Heart right ventricle (tissue), 16 donors: ENCODE measurements at regions not wholly inside any gene's neighbourhood (a gene's known extent, or its start where the extent isn't known, plus 50 kb on each side); places are given as distances from the start of the nearest gene placed in this dataset.

Experiments
- ATAC-seq, 8 donors: fragments of 200-7000 bp; cut with Tn5 transposase; one replicate each; pipeline ENCODE4 v1.9.1; 2020; ENCODE audit warnings: mild to moderate bottlenecking in 8 of 8, moderate library complexity in 8 of 8, moderate number of reproducible peaks in 1 of 8
- DNase-seq, 2 donors: peaks; one replicate each; pipeline ENCODE4 v3.0.0-alpha.2; 2020
- H3K27ac ChIP-seq, 10 donors: fragments of 200-600 bp; sonication (generic) in 2 of 10; one replicate each; pipeline versions ENCODE4 v1.5.0 to v1.8.0; 2020 to 2022; ENCODE audit warnings: mild to moderate bottlenecking in 3 of 10
- H3K27me3 ChIP-seq, 7 donors: fragments of 200-600 bp; one replicate each; pipeline ENCODE4 v1.8.0; 2021 to 2022; ENCODE audit warnings: mild to moderate bottlenecking in 2 of 7
- H3K36me3 ChIP-seq, 9 donors: fragments of 200-600 bp; sonication (generic) in 1 of 9; one replicate each; pipeline versions ENCODE4 v1.5.0 to v1.8.0; 2020 to 2022; ENCODE audit warnings: mild to moderate bottlenecking in 2 of 9
- H3K4me1 ChIP-seq, 9 donors: fragments of 200-600 bp; sonication (generic) in 1 of 9; one replicate each; pipeline versions ENCODE4 v1.5.0 to v1.8.0; 2020 to 2022; ENCODE audit warnings: mild to moderate bottlenecking in 4 of 9
- H3K4me3 ChIP-seq, 10 donors: fragments of 200-600 bp; sonication (generic) in 2 of 10; one replicate each; pipeline versions ENCODE4 v1.5.0 to v1.8.0; 2020 to 2022; ENCODE audit warnings: mild to moderate bottlenecking in 7 of 10, moderate library complexity in 2 of 10
- H3K9me3 ChIP-seq, 11 donors: fragments of 200-600 bp in 10 of 11; sonication (generic) in 2 of 11; one replicate each; pipeline versions ENCODE4 v1.5.0 to v1.8.0; 2013 to 2022; ENCODE audit warnings: mild to moderate bottlenecking in 2 of 11, control low read depth in 1 of 11, moderate library complexity in 1 of 11
- WGBS, 2 donors: extraction: QIAGEN DNeasy Blood & Tissue Kit; methylation state at CpG; one replicate each; pipeline ENCODE4 v1.1.7; 2013; ENCODE audit warnings: inconsistent platforms in 1 of 2; 5-methylcytosine and 5-hydroxymethylcytosine counted together
- intact Hi-C, 10 donors: fragments of 100-400 bp; cut with DNase I; formaldehyde crosslinking; loops; one replicate each; pipeline versions ENCODE4 v1.11.1 to v1.14.2; 2022
- TF ChIP-seq, protein P1 (sequence below), 9 donors: fragments of 200-600 bp; sonication (generic) in 2 of 9; IDR thresholded peaks; one replicate each; pipeline versions ENCODE4 v1.5.0 to v1.8.0; 2021 to 2022; ENCODE audit warnings: antibody characterized with exemption in 9 of 9, mild to moderate bottlenecking in 5 of 9, moderate library complexity in 1 of 9
- donor health status: Arrhythmogenic right ventricular cardiomyopathy.
- donor health status: ischemic (EF 13 %, LVEDD 7.1; RV severe dilation, severe dysfunction).
- donor health status: healthy with polysubstance abuse.
- donor health status: DM: no; HTN: yes; CAD: no.
- donor health status: DM: no; HTN: no; CAD: no.
- donor health status: ischemic (EF 25% LVEDD 6.9; RV normal size, moderate dysfunction).
- donor health status: ischemic (EF 25% LVEDD 5.7; RV mildly dilated, moderate dysfunction).
- donor health status: healthy.
- donor health status: DM: yes; HTN: yes; CAD: no.
- donor health status: Ischemic cardiomyopathy.
- donor health status: ischemic (EF 35%, LVEDD 5.7; RV mildly dilated, moderate dysfunction).
- donor health status: nonischemic (EF 11% LVEDD 7.7; RV severe dilation, severe dysfunction).
- donor health status: DM: yes; HTN: yes; CAD: no.
- donor health status: PGD.
- donor health status: ischemic (EF 29% LVEDD 5.4; RV normal size, mild dysfunction).
- donor health status: nonischemic (EF 23%, LVEDD 6.1; RV moderate dilation, normal function).

GRCh38 chr18:60096428-60096827 lies 196.6 kb downstream of the PMAIP1 start:
- 52 to 55% methylated on average over 1 of the region's 1 CpG for WGBS, 2 donors
- intact Hi-C loops = loop anchor here in 1 of 10 donors (10.0 kb wide), 1 partner anchor 448 kb away; no protein-coding TSS in a partner anchor
- Histone ChIP-seq H3K36me3 (no peaks in the 10 kb centered on the region), H3K9me3 (peaks cover 0 to 8% (median 0%) of the 10 kb centered on the region in 11 donors), H3K27ac (no peak overlapping the region), H3K27me3 (no peaks in the 10 kb centered on the region), H3K4me3 (no peak overlapping the region), H3K4me1 (no peaks in the 10 kb centered on the region)
- no peak for ATAC-seq
- DNase-seq = no peak
- TF ChIP-seq, protein P1, sequence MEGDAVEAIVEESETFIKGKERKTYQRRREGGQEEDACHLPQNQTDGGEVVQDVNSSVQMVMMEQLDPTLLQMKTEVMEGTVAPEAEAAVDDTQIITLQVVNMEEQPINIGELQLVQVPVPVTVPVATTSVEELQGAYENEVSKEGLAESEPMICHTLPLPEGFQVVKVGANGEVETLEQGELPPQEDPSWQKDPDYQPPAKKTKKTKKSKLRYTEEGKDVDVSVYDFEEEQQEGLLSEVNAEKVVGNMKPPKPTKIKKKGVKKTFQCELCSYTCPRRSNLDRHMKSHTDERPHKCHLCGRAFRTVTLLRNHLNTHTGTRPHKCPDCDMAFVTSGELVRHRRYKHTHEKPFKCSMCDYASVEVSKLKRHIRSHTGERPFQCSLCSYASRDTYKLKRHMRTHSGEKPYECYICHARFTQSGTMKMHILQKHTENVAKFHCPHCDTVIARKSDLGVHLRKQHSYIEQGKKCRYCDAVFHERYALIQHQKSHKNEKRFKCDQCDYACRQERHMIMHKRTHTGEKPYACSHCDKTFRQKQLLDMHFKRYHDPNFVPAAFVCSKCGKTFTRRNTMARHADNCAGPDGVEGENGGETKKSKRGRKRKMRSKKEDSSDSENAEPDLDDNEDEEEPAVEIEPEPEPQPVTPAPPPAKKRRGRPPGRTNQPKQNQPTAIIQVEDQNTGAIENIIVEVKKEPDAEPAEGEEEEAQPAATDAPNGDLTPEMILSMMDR (IDR thresholded peaks at IDR 0.05) = no peak

GRCh38 chr18:60092073-60092472 lies 192.3 kb downstream of the PMAIP1 start:
- ATAC-seq (no peak), DNase-seq (no peak)
- intact Hi-C loops = loop anchor here in 1 of 10 donors (10.0 kb wide), 1 partner anchor 453 kb away; no protein-coding TSS in a partner anchor
- H3K27me3 ChIP-seq = no peaks in the 10 kb centered on the region
- H3K27ac ChIP-seq = no peak overlapping the region
- no peak overlapping the region for H3K4me3 ChIP-seq
- no peaks in the 10 kb centered on the region for H3K4me1 ChIP-seq
- TF ChIP-seq, protein P1 (IDR thresholded peaks at IDR 0.05) = no peak
- H3K9me3 ChIP-seq = peaks cover 0 to 8% (median 0%) of the 10 kb centered on the region in 11 donors
- no peaks in the 10 kb centered on the region for H3K36me3 ChIP-seq

GRCh38 chr18:60090170-60090569 lies 190.4 kb downstream of the PMAIP1 start:
- Histone ChIP-seq H3K9me3 (peaks cover 0 to 8% (median 0%) of the 10 kb centered on the region in 11 donors), H3K4me3 (no peak overlapping the region), H3K4me1 (no peaks in the 10 kb centered on the region), H3K36me3 (no peaks in the 10 kb centered on the region), H3K27me3 (no peaks in the 10 kb centered on the region), H3K27ac (no peak overlapping the region)
- TF ChIP-seq, protein P1 (IDR thresholded peaks at IDR 0.05) = peak in 4 of 9 donors; percentile 8 to 30 (median 17)
- DNase-seq (no peak), ATAC-seq (peak in 1 of 8 donors; percentile 35)
- intact Hi-C loops = loop anchor here in 1 of 10 donors (10.0 kb wide), 1 partner anchor 455 kb away; no protein-coding TSS in a partner anchor
- WGBS, 2 donors = 14 to 20% methylated on average over 7 of the region's 7 CpGs

DNA sequence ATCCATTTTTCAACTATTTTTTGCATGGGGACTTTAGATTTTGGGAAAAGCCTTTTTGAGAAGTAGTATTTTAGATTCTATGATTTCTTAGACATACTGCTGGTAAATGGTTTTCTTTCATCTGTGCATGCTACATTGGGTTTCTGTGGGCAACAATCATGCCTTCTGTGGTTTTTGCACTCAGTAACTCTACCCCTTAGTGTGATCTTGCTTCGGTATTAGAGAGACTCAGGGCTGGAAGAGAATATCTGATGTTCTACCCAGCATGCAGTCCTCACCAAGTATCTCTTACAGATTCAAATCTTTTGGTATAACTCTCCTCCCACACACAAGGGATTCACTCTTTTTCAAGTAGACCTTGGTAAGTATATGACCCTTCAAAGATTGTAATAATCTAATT lies 183.0 kb downstream of the PMAIP1 start:
- Histone ChIP-seq H3K27ac (no peak overlapping the region), H3K27me3 (no peaks in the 10 kb centered on the region), H3K4me3 (no peak overlapping the region), H3K36me3 (no peaks in the 10 kb centered on the region), H3K9me3 (peaks cover 0 to 9% (median 0%) of the 10 kb centered on the region in 11 donors), H3K4me1 (no peaks in the 10 kb centered on the region)
- WGBS, 2 donors = 32 to 61% methylated on average over 1 of the region's 1 CpG
- intact Hi-C loops = no loop called here
- ATAC-seq (no peak), DNase-seq (no peak)
- TF ChIP-seq, protein P1 (IDR thresholded peaks at IDR 0.05) = no peak
